Adrenal gland (tissue), 5 donors: ENCODE measurements at regions not wholly inside any gene's neighbourhood (a gene's known extent, or its start where the extent isn't known, plus 50 kb on each side); places are given as distances from the start of the nearest gene placed in this dataset.

Experiments used
- POLR2A ChIP-seq, 2 donors: fragments of 450-650 bp; IDR thresholded peaks; one replicate each; pipeline ENCODE4 v1.6.1; 2017; ENCODE audit warnings: antibody characterized with exemption in 2 of 2, mild to moderate bottlenecking in 2 of 2, moderate library complexity in 1 of 2
- TF ChIP-seq, protein P1 (sequence below), 6 experiments: fragments of 450-650 bp in 4 of 6; fragments of 200-600 bp in 2 of 6; sonication (generic) in 1 of 6; IDR thresholded peaks; 1 replicate in 5 of 6; 2 replicates in 1 of 6; pipeline versions ENCODE4 v1.5.1 to v1.8.0; 2016 to 2021; ENCODE audit warnings: antibody characterized with exemption in 6 of 6, mild to moderate bottlenecking in 2 of 6, moderate library complexity in 1 of 6
- donor health status: DM: no; HTN: no; CAD: no.

DNA sequence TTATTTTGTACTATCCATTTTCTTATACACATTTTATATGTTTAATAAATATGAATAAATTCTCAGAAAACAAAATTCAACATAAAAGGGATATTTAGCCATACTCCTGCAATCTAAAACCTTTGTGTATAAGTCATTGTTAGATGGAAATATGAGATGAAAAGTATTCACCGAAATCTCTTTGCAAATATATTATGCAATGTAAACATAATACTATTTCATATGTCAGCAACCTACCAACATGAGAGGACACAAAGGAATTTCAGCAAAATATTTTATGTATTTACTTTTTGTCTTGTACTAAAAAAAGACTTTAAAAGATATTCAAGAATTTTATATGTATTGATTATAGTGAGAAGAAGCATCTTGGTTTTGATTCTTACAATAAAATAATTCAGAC, 1623.4 kb downstream of the EFNA5 start:
- TF ChIP-seq, protein P1, sequence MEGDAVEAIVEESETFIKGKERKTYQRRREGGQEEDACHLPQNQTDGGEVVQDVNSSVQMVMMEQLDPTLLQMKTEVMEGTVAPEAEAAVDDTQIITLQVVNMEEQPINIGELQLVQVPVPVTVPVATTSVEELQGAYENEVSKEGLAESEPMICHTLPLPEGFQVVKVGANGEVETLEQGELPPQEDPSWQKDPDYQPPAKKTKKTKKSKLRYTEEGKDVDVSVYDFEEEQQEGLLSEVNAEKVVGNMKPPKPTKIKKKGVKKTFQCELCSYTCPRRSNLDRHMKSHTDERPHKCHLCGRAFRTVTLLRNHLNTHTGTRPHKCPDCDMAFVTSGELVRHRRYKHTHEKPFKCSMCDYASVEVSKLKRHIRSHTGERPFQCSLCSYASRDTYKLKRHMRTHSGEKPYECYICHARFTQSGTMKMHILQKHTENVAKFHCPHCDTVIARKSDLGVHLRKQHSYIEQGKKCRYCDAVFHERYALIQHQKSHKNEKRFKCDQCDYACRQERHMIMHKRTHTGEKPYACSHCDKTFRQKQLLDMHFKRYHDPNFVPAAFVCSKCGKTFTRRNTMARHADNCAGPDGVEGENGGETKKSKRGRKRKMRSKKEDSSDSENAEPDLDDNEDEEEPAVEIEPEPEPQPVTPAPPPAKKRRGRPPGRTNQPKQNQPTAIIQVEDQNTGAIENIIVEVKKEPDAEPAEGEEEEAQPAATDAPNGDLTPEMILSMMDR (IDR thresholded peaks at IDR 0.05) = no peak
- TF ChIP-seq POLR2A (IDR thresholded peaks at IDR 0.05) = no peak
